SK-N-SH (cell line): ENCODE measurements at regions not wholly inside any gene's neighbourhood (a gene's known extent, or its start where the extent isn't known, plus 50 kb on each side); places are given as distances from the start of the nearest gene placed in this dataset.

Source experiments
- CTCF ChIA-PET: fragments of 300-600, 350-600 bp; formaldehyde crosslinking; extraction: SDS; loops from one replicate; lab custom pipeline; 2021; lab: Yijun Ruan, JAX
- POLR2A ChIA-PET: fragments of 350-600 bp; sonication (Branson Sonifier 250); formaldehyde crosslinking; extraction: SDS; loops from one replicate; lab custom pipeline; 2020; ENCODE audit warnings: antibody characterized with exemption, inconsistent platforms; lab: Yijun Ruan, JAX
- DNase-seq: peaks from one replicate; pipeline ENCODE4 v3.0.0; 2012
- H2AFZ ChIP-seq: fragments of 200-600 bp; sonication (generic); 2 replicates; pipeline ENCODE4 v1.8.1; 2016; ENCODE audit warnings: antibody characterized with exemption, mild to moderate bottlenecking, low read depth
- H3F3A ChIP-seq: fragments of 200-600 bp; sonication (generic); replicated peaks from 2 replicates; pipeline ENCODE3; 2016; ENCODE audit warnings: antibody characterized with exemption, mild to moderate bottlenecking; ENCODE audit not compliant: insufficient read depth
- H3K27ac ChIP-seq, 2 experiments: fragments of 200-500 bp in 1 of 2; fragments of 200-600 bp in 1 of 2; sonication (Bioruptor generic) in 1 of 2; sonication (generic), shearing (Covaris generic) in 1 of 2; 2 replicates each; pipeline versions ENCODE4 v1.5.1 to v1.6.1; 2014 to 2016; ENCODE audit warnings: low read depth in 2 of 2, inconsistent platforms in 1 of 2, low read length in 1 of 2, mild to moderate bottlenecking in 1 of 2, mixed read lengths in 1 of 2
- H3K27me3 ChIP-seq: fragments of 200-600 bp; sonication (generic), shearing (Covaris generic); 2 replicates; pipeline ENCODE4 v1.6.1; 2016; ENCODE audit warnings: mixed run types; ENCODE audit not compliant: insufficient read depth
- H3K36me3 ChIP-seq, 2 experiments: fragments of 200-500 bp in 1 of 2; fragments of 200-600 bp in 1 of 2; sonication (Bioruptor generic) in 1 of 2; sonication (generic) in 1 of 2; replicated peaks in 1 of 2; 2 replicates each; pipeline versions ENCODE3 to v1.5.1; 2014 to 2016; ENCODE audit warnings: low read length in 1 of 2, mild to moderate bottlenecking in 1 of 2; ENCODE audit not compliant: insufficient read depth in 2 of 2, control insufficient read depth in 1 of 2
- H3K4me1 ChIP-seq, 2 experiments: fragments of 200-500 bp in 1 of 2; fragments of 200-600 bp in 1 of 2; sonication (Bioruptor generic) in 1 of 2; sonication (generic), shearing (Covaris generic) in 1 of 2; 2 replicates each; pipeline versions ENCODE4 v1.5.1 to v1.6.1; 2014 to 2016; ENCODE audit warnings: low read depth in 1 of 2, low read length in 1 of 2, mixed run types in 1 of 2; ENCODE audit not compliant: insufficient read depth in 2 of 2, control insufficient read depth in 1 of 2
- H3K4me2 ChIP-seq: fragments of 200-600 bp; sonication (generic), shearing (Covaris generic); 2 replicates; pipeline ENCODE4 v1.6.1; 2017; ENCODE audit warnings: mixed run types
- H3K4me3 ChIP-seq, 2 experiments: fragments of 200-500 bp in 1 of 2; fragments of 200-600 bp in 1 of 2; sonication (Bioruptor generic) in 1 of 2; sonication (generic), shearing (Covaris generic) in 1 of 2; 2 replicates each; pipeline versions ENCODE4 v1.5.1 to v1.8.1; 2014 to 2016; ENCODE audit warnings: low read depth in 2 of 2, inconsistent platforms in 1 of 2, low read length in 1 of 2, mild to moderate bottlenecking in 1 of 2, mixed read lengths in 1 of 2, moderate library complexity in 1 of 2
- H3K79me2 ChIP-seq: fragments of 200-600 bp; sonication (generic); 2 replicates; pipeline ENCODE4 v1.8.1; 2017; ENCODE audit warnings: mild to moderate bottlenecking; ENCODE audit not compliant: insufficient read depth
- H3K9ac ChIP-seq: fragments of 200-600 bp; sonication (generic); 2 replicates; pipeline ENCODE4 v1.6.1; 2017; ENCODE audit warnings: mixed run types
- H3K9me2 ChIP-seq: fragments of 200-600 bp; sonication (generic); 2 replicates; pipeline ENCODE4 v1.6.1; 2017; ENCODE audit warnings: mixed run types
- H3K9me3 ChIP-seq: fragments of 200-600 bp; sonication (generic); 2 replicates; pipeline ENCODE4 v1.6.1; 2017; ENCODE audit warnings: mixed run types, mild to moderate bottlenecking, moderate library complexity
- H4K20me1 ChIP-seq: fragments of 200-600 bp; sonication (generic); 2 replicates; pipeline ENCODE4 v1.6.1; 2017; ENCODE audit warnings: mild to moderate bottlenecking, mixed run types; ENCODE audit not compliant: insufficient read depth
- CHD2 ChIP-seq: fragments of 150-350 bp; IDR thresholded peaks from 2 replicates; pipeline ENCODE4 v1.6.1; 2018; ENCODE audit warnings: low read length; ENCODE audit not compliant: partially characterized antibody
- CTCF ChIP-seq: fragments of 200-600 bp; sonication (generic); IDR thresholded peaks from 2 replicates; pipeline ENCODE4 v1.6.1; 2017; ENCODE audit warnings: antibody characterized with exemption, mild to moderate bottlenecking, moderate library complexity
- ELF1 ChIP-seq: IDR thresholded peaks from 2 replicates; pipeline ENCODE4 v1.4.0; 2012
- EZH2phosphoT487 ChIP-seq: fragments of 200-600 bp; sonication (generic); IDR thresholded peaks from 2 replicates; pipeline ENCODE4 v1.6.1; 2017; ENCODE audit warnings: low read depth, mixed run types, mild to moderate bottlenecking, antibody characterized with exemption, moderate library complexity, borderline replicate concordance
- FOXM1 ChIP-seq: IDR thresholded peaks from 2 replicates; pipeline ENCODE4 v1.4.0; 2012; ENCODE audit warnings: low read depth, mild to moderate bottlenecking
- GATA2 ChIP-seq: sonication (generic); formaldehyde crosslinking; IDR thresholded peaks from 2 replicates; pipeline ENCODE4 v1.5.0; 2020; ENCODE audit warnings: mild to moderate bottlenecking, missing genetic modification reagents
- IRF3 ChIP-seq: fragments of 150-350 bp; IDR thresholded peaks from 2 replicates; pipeline ENCODE4 v1.6.1; 2016; ENCODE audit warnings: mild to moderate bottlenecking, low read depth, low read length
- MEF2A ChIP-seq: IDR thresholded peaks from 2 replicates; pipeline ENCODE4 v1.4.0; 2012; ENCODE audit warnings: low read depth, borderline replicate concordance
- MXI1 ChIP-seq: IDR thresholded peaks from 2 replicates; pipeline ENCODE4 v1.6.1; 2012; ENCODE audit warnings: mild to moderate bottlenecking, low read depth, low read length, improper control_type of control experiment
- RFX5 ChIP-seq: IDR thresholded peaks from 2 replicates; pipeline ENCODE4 v1.6.1; 2012; ENCODE audit warnings: mild to moderate bottlenecking, improper control_type of control experiment, low read length
- SMC3 ChIP-seq: IDR thresholded peaks from 2 replicates; pipeline ENCODE4 v1.6.1; 2012; ENCODE audit warnings: low read depth, low read length, improper control_type of control experiment
- TAF1 ChIP-seq: IDR thresholded peaks from 2 replicates; pipeline ENCODE4 v1.6.1; 2012; ENCODE audit warnings: low read depth, mild to moderate bottlenecking, low read length, moderate library complexity, borderline replicate concordance
- USF2 ChIP-seq: fragments of 150-350 bp; IDR thresholded peaks from 2 replicates; pipeline ENCODE4 v1.6.1; 2017; ENCODE audit warnings: antibody characterized with exemption, low read length, low read depth, borderline replicate concordance
- YY1 ChIP-seq: IDR thresholded peaks from 2 replicates; pipeline ENCODE4 v1.4.0; 2012; ENCODE audit warnings: low read depth, mild to moderate bottlenecking
- ZBTB33 ChIP-seq: IDR thresholded peaks from 2 replicates; pipeline ENCODE4 v1.4.0; 2012; ENCODE audit warnings: low read depth, borderline replicate concordance
- WGBS: methylation state at CpG from one replicate; pipeline ENCODE4 v1.1.6; 2017; ENCODE audit warnings: low lambda C conversion rate; 5-methylcytosine and 5-hydroxymethylcytosine counted together
- TF ChIP-seq, protein P1 (sequence below): IDR thresholded peaks from 2 replicates; pipeline ENCODE4; 2012

- DNase-seq: no peak
- Histone ChIP-seq H3K4me2 (no peak overlapping the region), H3K9ac (no peak overlapping the region), H2AFZ (no peak overlapping the region), H3K4me3 (no peak overlapping the region), H3K27me3 (no peaks in the 10 kb centered on the region), H3K9me2 (no peaks in the 10 kb centered on the region), H3K27ac (no peak overlapping the region), H3K4me1 (no peaks in the 10 kb centered on the region; a peak in 1 of 4 replicates), H3K36me3 (no peaks in the 10 kb centered on the region), H3K79me2 (no peaks in the 10 kb centered on the region), H3F3A (no peaks in the 10 kb centered on the region), H4K20me1 (no peaks in the 10 kb centered on the region), H3K9me3 (0 out of 2 replicates have a peak, but pooled peaks cover 5% of the 10 kb centered on the region)
- POLR2A ChIA-PET: interaction anchor here (0.5 kb wide), 1 partner anchor 19 kb away, joined by 7 read pairs; no protein-coding TSS in a partner anchor
- no peak for TF ChIP-seq CHD2
- TF ChIP-seq USF2: no peak
- no peak for TF ChIP-seq ELF1
- TF ChIP-seq TAF1: no peak
- TF ChIP-seq FOXM1: no peak
- TF ChIP-seq ZBTB33: no peak
- no peak for TF ChIP-seq GATA2
- TF ChIP-seq, protein P1, sequence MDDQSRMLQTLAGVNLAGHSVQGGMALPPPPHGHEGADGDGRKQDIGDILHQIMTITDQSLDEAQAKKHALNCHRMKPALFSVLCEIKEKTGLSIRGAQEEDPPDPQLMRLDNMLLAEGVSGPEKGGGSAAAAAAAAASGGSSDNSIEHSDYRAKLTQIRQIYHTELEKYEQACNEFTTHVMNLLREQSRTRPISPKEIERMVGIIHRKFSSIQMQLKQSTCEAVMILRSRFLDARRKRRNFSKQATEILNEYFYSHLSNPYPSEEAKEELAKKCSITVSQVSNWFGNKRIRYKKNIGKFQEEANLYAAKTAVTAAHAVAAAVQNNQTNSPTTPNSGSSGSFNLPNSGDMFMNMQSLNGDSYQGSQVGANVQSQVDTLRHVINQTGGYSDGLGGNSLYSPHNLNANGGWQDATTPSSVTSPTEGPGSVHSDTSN: no peak
- TF ChIP-seq IRF3: no peak
- no peak for TF ChIP-seq RFX5
- no peak for TF ChIP-seq MEF2A
- no peak for TF ChIP-seq EZH2phosphoT487
- no peak for TF ChIP-seq CTCF
- no peak for TF ChIP-seq YY1
- TF ChIP-seq MXI1: no peak
- no peak for TF ChIP-seq SMC3
- WGBS: 4% methylated on average over 4 of the region's 4 CpGs
- CTCF ChIA-PET: interaction anchor here (1.7 kb wide), 1 partner anchor 179 kb away, joined by 3 read pairs; no protein-coding TSS in a partner anchor
Observed at GRCh38 chr10:2798336-2799022, 268.9 kb upstream of the PFKP start.
